ENCODE measurements at regions not wholly inside any gene's neighbourhood (a gene's known extent, or its start where the extent isn't known, plus 50 kb on each side); places are given as distances from the start of the nearest gene placed in this dataset.

GRCh38 chr10:88039496-88040200 lies 176.2 kb downstream of the PTEN start:
- TF ChIP-seq POLR2AphosphoS5 (IDR thresholded peaks at IDR 0.05; ENCODE audit: low read depth, low read length) (no peak), TAF1 (IDR thresholded peaks at IDR 0.05; ENCODE audit: borderline replicate concordance, insufficient read depth, low read length) (no peak), SIN3A (IDR thresholded peaks at IDR 0.05; ENCODE audit: borderline replicate concordance, insufficient read depth, low read length) (no peak), FOXP2 (optimal IDR thresholded peaks at IDR 0.05; ENCODE audit: borderline replicate concordance, extremely low read depth, extremely low read length, insufficient read depth) (no peak)
- TF ChIP-seq, protein P1, sequence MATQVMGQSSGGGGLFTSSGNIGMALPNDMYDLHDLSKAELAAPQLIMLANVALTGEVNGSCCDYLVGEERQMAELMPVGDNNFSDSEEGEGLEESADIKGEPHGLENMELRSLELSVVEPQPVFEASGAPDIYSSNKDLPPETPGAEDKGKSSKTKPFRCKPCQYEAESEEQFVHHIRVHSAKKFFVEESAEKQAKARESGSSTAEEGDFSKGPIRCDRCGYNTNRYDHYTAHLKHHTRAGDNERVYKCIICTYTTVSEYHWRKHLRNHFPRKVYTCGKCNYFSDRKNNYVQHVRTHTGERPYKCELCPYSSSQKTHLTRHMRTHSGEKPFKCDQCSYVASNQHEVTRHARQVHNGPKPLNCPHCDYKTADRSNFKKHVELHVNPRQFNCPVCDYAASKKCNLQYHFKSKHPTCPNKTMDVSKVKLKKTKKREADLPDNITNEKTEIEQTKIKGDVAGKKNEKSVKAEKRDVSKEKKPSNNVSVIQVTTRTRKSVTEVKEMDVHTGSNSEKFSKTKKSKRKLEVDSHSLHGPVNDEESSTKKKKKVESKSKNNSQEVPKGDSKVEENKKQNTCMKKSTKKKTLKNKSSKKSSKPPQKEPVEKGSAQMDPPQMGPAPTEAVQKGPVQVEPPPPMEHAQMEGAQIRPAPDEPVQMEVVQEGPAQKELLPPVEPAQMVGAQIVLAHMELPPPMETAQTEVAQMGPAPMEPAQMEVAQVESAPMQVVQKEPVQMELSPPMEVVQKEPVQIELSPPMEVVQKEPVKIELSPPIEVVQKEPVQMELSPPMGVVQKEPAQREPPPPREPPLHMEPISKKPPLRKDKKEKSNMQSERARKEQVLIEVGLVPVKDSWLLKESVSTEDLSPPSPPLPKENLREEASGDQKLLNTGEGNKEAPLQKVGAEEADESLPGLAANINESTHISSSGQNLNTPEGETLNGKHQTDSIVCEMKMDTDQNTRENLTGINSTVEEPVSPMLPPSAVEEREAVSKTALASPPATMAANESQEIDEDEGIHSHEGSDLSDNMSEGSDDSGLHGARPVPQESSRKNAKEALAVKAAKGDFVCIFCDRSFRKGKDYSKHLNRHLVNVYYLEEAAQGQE (IDR thresholded peaks at IDR 0.05; ENCODE audit: insufficient read depth in 1 of 2, low read depth in 2 of 2, low read length in 2 of 2): no peak

All from PFSK-1 (cell line).